MCF 10A (cell line): ENCODE measurements at regions not wholly inside any gene's neighbourhood (a gene's known extent, or its start where the extent isn't known, plus 50 kb on each side); places are given as distances from the start of the nearest gene placed in this dataset.

Source experiments
- BruUV-seq: library from RNA; stranded (reverse); fragments of 400-500 nt; replicated peaks from 2 replicates; lab custom pipeline; 2021; lab: Mats Ljungman, UMichigan
- CTCF ChIA-PET: fragments of 300-600 bp; sonication (Branson Sonifier 250); formaldehyde crosslinking; extraction: SDS; loops from one replicate; lab custom pipeline; 2021; ENCODE audit warnings: antibody characterized with exemption, inconsistent platforms; lab: Yijun Ruan, JAX
- POLR2A ChIA-PET: fragments of 300-600, 350-650 bp; sonication (Branson Sonifier 250); formaldehyde crosslinking; extraction: SDS; loops from one replicate; lab custom pipeline; 2020; ENCODE audit warnings: antibody characterized with exemption, inconsistent platforms; lab: Yijun Ruan, JAX
- DNase-seq: peaks from one replicate; pipeline ENCODE4 v3.0.0-alpha.2; 2018; ENCODE audit not compliant: unreplicated experiment
- H3K27ac Mint-ChIP-seq: one replicate; pipeline ENCODE4 v1.8.0; 2022; ENCODE audit warnings: mild to moderate bottlenecking, low read depth, mixed read lengths; ENCODE audit not compliant: unreplicated experiment
- H3K27me3 Mint-ChIP-seq: one replicate; pipeline ENCODE4 v1.8.0; 2022; ENCODE audit warnings: mixed read lengths; ENCODE audit not compliant: insufficient read depth, unreplicated experiment
- H3K36me3 Mint-ChIP-seq: one replicate; pipeline ENCODE4 v1.8.0; 2022; ENCODE audit warnings: mild to moderate bottlenecking, moderate library complexity, mixed read lengths; ENCODE audit not compliant: insufficient read depth, unreplicated experiment
- H3K4me1 Mint-ChIP-seq: one replicate; pipeline ENCODE4 v1.8.0; 2022; ENCODE audit warnings: mixed read lengths; ENCODE audit not compliant: insufficient read depth, unreplicated experiment
- H3K4me3 Mint-ChIP-seq: one replicate; pipeline ENCODE4 v1.8.0; 2022; ENCODE audit warnings: mild to moderate bottlenecking, moderate library complexity, mixed read lengths; ENCODE audit not compliant: unreplicated experiment
- H3K9me3 Mint-ChIP-seq: one replicate; pipeline ENCODE4 v1.8.0; 2022; ENCODE audit warnings: mixed read lengths; ENCODE audit not compliant: unreplicated experiment
- CTCF ChIP-seq: fragments of 200-600 bp; IDR thresholded peaks from one replicate; pipeline ENCODE4 v1.8.0; 2022; ENCODE audit warnings: antibody characterized with exemption, mild to moderate bottlenecking; ENCODE audit not compliant: unreplicated experiment
- intact Hi-C: fragments of 100-400 bp; cut with micrococcal nuclease; formaldehyde crosslinking; loops from 2 replicates; pipeline ENCODE4 v1.14.1; 2022

DNA sequence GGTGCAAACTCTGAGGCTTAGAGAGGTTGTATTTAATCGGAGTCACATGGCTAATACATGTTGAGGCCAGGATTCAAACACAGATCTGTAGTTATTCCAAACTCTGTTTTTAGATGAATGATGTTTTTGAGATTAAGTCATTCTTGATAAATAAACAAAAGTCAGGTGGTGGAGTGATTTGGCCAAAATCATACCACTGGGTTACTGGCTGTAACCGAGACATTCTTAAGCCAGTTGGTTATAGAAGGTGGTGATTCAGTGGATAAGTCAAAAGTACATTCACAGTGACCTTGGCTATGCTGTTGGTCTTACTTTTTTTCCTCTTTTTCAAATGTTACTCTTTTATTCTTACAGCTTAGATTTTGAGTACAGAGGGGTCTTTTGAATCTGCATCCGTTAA lies 361.4 kb downstream of the KIF20B start:
- POLR2A ChIA-PET = interaction anchor here (0.7 kb wide), 1 partner anchor 141 kb away, joined by 3 read pairs; no protein-coding TSS in a partner anchor
- intact Hi-C loops = no loop called here
- Mint-ChIP-seq H3K36me3 (no peaks in the 10 kb centered on the region), H3K27ac (no peak overlapping the region), H3K27me3 (no peaks in the 10 kb centered on the region), H3K4me1 (no peaks in the 10 kb centered on the region), H3K9me3 (no peaks in the 10 kb centered on the region), H3K4me3 (no peak overlapping the region)
- no peak for DNase-seq
- CTCF ChIA-PET = no interaction called here
- no peak for TF ChIP-seq CTCF
- BruUV-seq = no TSS peak

GRCh38 chr10:90064295-90064694 lies 362.9 kb downstream of the KIF20B start:
- Mint-ChIP-seq H3K27ac (no peak overlapping the region), H3K4me1 (no peaks in the 10 kb centered on the region), H3K4me3 (no peak overlapping the region), H3K27me3 (no peaks in the 10 kb centered on the region), H3K36me3 (no peaks in the 10 kb centered on the region), H3K9me3 (peaks cover 13% of the 10 kb centered on the region)
- no peak for DNase-seq
- ChIA-PET CTCF (no interaction called here), POLR2A (no interaction called here)
- BruUV-seq = no TSS peak
- TF ChIP-seq CTCF = no peak
- intact Hi-C loops = no loop called here

DNA sequence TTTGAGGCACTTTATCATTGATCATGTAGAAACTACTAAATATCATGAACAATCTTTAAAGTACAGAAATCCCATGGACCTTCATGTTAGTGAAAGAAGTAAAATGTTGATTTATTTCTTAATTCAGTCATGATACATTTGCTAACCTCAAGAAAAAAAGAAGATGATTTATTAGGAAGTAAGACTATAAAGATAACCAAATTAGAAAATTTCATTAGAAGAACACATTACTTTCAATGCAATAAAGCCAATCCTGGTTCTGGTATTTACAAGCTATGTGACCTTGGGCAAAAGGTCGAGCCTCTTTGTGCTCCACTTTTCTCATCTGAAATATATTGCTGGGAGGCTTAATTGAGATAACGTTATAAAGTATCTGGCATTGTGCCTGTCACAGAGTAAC lies 365.0 kb downstream of the KIF20B start:
- Mint-ChIP-seq H3K4me1 (no peaks in the 10 kb centered on the region), H3K9me3 (peaks cover 13% of the 10 kb centered on the region), H3K4me3 (no peak overlapping the region), H3K27me3 (no peaks in the 10 kb centered on the region), H3K27ac (no peak overlapping the region), H3K36me3 (no peaks in the 10 kb centered on the region)
- ChIA-PET POLR2A (no interaction called here), CTCF (no interaction called here)
- TF ChIP-seq CTCF = no peak
- intact Hi-C loops = no loop called here
- no peak for DNase-seq
- BruUV-seq = no TSS peak

DNA sequence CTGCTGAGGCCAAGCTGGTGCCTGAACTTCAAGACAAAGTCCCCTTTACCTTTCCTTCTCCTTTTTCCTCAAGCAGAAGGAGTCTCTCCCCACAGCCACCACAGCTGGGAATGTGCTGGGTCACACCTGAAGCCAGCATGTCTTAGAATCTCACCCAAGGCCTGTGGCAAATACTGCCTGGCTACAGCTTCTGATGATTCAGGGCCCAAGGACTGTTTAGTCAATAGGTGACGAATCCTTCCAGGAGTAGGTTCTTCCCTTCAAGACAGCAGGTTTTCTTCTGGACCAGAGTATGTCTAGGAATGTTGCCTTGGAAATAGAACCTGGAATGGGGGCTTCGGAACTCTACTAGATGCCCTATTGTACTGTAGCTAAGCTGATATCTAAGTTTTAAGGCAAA lies 374.6 kb downstream of the KIF20B start:
- H3K4me3 Mint-ChIP-seq = no peak overlapping the region
- no peak overlapping the region for H3K27ac Mint-ChIP-seq
- intact Hi-C loops = no loop called here
- CTCF ChIA-PET = interaction anchor here (0.6 to 1.2 kb wide), 2 partner anchors 14 to 1027 kb away, joined by 3 read pairs; no protein-coding TSS in a partner anchor
- no peaks in the 10 kb centered on the region for H3K27me3 Mint-ChIP-seq
- H3K9me3 Mint-ChIP-seq = peaks cover 7% of the 10 kb centered on the region
- H3K4me1 Mint-ChIP-seq = no peaks in the 10 kb centered on the region
- no peak for TF ChIP-seq CTCF
- no peaks in the 10 kb centered on the region for H3K36me3 Mint-ChIP-seq
- POLR2A ChIA-PET = interaction anchor here (1.9 kb wide), 1 partner anchor 24 kb away, joined by 5 read pairs; no protein-coding TSS in a partner anchor
- no TSS peak for BruUV-seq
- DNase-seq = no peak
